GM21515 (cell line): ENCODE measurements at regions not wholly inside any gene's neighbourhood (a gene's known extent, or its start where the extent isn't known, plus 50 kb on each side); places are given as distances from the start of the nearest gene placed in this dataset.
"Not testable (repeated sequence)": the region's sequence is repeated elsewhere in the genome, so short reads cannot be mapped to it uniquely, and the experiment has no call there.

ENCODE experiments used
- ATAC-seq: cut with Tn5 transposase; IDR thresholded peaks from one replicate; pipeline ENCODE4 v1.9.1; 2021; ENCODE audit not compliant: unreplicated experiment

GRCh38 chr11:80733361-80733760 is 1292.5 kb upstream of the TENM4 start:
- no peak for ATAC-seq

- peak; percentile 76 for ATAC-seq
Observed at GRCh38 chr11:80727315-80727714, 1286.5 kb upstream of the TENM4 start.

GRCh38 chr11:80726236-80726635 is 1285.4 kb upstream of the TENM4 start:
- no peak for ATAC-seq

GRCh38 chr11:80724366-80724765 is 1283.5 kb upstream of the TENM4 start:
- no peak for ATAC-seq

GRCh38 chr11:80722629-80723028 is 1281.8 kb upstream of the TENM4 start:
- no peak for ATAC-seq

- no peak for ATAC-seq
Observed at GRCh38 chr11:80720295-80720694, 1279.5 kb upstream of the TENM4 start.

GRCh38 chr11:80719292-80719646 is 1278.4 kb upstream of the TENM4 start:
- ATAC-seq, result no peak

- no peak for ATAC-seq
Observed at GRCh38 chr11:80718611-80719291, 1277.9 kb upstream of the TENM4 start.

- ATAC-seq, result no peak
Observed at GRCh38 chr11:80702264-80702663, 1261.4 kb upstream of the TENM4 start.

GRCh38 chr11:80700386-80700785 is 1259.6 kb upstream of the TENM4 start:
- no peak for ATAC-seq

GRCh38 chr11:80699406-80700177 is 1258.8 kb upstream of the TENM4 start:
- ATAC-seq, result not testable (repeated sequence)

- ATAC-seq, result no peak
Observed at GRCh38 chr11:80698637-80699036, 1257.8 kb upstream of the TENM4 start.

- no peak for ATAC-seq
Observed at GRCh38 chr11:80694385-80694784, 1253.6 kb upstream of the TENM4 start.

- no peak for ATAC-seq
Observed at GRCh38 chr11:80687941-80688340, 1247.1 kb upstream of the TENM4 start.

GRCh38 chr11:80686889-80687288 is 1246.1 kb upstream of the TENM4 start:
- no peak for ATAC-seq

- no peak for ATAC-seq
Observed at GRCh38 chr11:80673566-80673965, 1232.7 kb upstream of the TENM4 start.

GRCh38 chr11:80669620-80670019 is 1228.8 kb upstream of the TENM4 start:
- no peak for ATAC-seq

- ATAC-seq, result no peak
Observed at GRCh38 chr11:80668039-80668438, 1227.2 kb upstream of the TENM4 start.

- no peak for ATAC-seq
Observed at GRCh38 chr11:80655834-80656233, 1215.0 kb upstream of the TENM4 start.

GRCh38 chr11:80650966-80651365 is 1210.1 kb upstream of the TENM4 start:
- no peak for ATAC-seq

- no peak for ATAC-seq
Observed at GRCh38 chr11:80649186-80649585, 1208.4 kb upstream of the TENM4 start.

GRCh38 chr11:80638296-80638695 is 1197.5 kb upstream of the TENM4 start:
- no peak for ATAC-seq

- ATAC-seq, result no peak
Observed at GRCh38 chr11:80637571-80637970, 1196.7 kb upstream of the TENM4 start.
